Stimulated activated CD8-positive, alpha-beta memory T cell treated with anti-CD3 and anti-CD28 coated beads, Interleukin-12 subunit alpha, Interleukin-12 subunit beta, amount 100 ng/mL, for 1 hour (primary cell): ENCODE measurements at regions not wholly inside any gene's neighbourhood (a gene's known extent, or its start where the extent isn't known, plus 50 kb on each side); places are given as distances from the start of the nearest gene placed in this dataset.
"Not testable (repeated sequence)": the region's sequence is repeated elsewhere in the genome, so short reads cannot be mapped to it uniquely, and the experiment has no call there.

Experiments used
- DNase-seq: peaks from one replicate; pipeline ENCODE4 v3.0.0-alpha.2; 2020; ENCODE audit warnings: low read depth

DNA sequence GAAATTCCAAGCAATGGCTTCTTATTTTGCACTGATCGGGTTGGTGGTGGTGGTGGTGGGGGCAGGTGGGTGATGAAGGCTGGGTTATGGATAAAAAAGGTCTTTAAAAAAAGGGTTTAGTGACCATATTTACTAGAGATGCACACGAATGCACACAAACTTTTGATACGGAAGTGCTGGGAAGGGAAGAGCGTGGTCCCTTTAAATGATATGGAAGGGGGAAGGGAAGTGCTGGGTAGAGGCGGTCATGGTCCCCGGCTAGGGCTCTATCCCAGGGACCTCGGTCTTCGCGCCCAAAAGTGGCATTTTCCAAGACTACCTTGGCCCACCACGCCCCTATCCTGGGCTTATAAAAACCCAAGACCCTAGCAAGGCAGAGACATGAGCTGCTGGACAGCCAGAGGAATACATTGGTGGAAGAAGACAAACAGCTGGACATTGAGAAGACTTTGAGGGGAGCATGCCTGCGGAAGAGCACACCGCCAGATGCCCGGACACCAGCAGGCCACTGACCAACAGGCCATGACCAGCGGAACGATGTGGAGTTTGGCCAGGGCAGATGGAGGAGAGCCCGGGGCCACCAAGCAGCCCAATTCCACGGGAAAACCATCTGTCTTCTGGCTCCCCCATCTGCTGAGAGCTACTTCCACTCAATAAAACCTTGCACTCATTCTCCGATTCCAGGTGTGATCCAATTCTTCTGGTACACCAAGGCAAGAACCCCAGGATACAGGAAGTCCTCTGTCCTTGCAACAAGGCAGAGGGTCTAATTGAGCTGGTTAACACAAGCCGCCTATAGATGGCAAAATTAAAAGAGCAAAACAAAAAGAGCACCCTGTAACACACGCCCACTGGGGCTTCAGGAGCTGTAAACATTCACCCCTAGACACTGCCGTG, 1720.2 kb downstream of the MRPL39 start:
- no peak for DNase-seq

DNA sequence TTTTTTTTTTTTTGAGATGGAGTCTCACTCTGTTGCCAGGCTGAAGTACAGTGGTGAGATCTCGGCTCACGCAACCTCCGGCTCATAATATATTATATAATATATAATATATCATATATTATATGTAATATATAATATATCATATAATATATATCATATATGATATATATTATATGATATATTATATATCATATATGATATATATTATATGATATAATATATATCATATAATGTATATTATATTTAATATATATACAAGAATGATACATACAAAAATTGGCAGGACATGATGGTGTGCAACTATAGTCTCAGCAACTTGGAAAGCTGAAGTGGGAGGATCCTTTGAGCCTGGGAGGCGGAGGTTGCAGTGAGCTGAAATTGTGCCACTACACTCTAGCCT, 1725.5 kb downstream of the MRPL39 start:
- no peak for DNase-seq

DNA sequence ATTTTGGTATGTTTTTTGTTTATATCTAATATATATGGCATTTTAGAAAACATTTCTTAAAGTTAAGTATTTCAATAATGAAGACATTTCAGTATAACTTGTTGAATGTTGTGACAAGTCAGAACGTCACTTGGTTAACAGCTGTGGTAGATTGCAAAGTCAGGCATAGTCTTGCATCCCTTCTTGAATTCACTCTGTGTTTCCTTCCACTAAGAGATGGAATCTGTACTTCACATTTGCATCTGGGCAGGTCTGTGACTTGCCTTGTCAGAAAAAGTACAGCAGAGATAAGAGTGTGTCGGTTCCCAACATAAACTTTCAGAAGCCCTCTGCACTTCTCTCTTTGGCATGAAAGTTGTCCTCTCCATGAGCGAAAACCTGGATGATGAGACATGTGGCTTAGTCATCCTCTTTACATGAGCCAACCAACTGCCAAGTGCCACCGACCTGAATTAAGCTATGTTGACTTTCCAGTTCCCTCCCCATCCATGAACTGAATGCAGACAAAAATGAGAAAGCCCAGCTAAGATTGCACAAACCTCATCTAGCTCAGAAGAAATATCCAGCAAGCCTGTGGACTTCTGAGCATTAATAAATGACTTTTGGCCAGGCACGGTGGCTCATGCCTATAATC, 1730.2 kb downstream of the MRPL39 start:
- DNase-seq, result no peak

DNA sequence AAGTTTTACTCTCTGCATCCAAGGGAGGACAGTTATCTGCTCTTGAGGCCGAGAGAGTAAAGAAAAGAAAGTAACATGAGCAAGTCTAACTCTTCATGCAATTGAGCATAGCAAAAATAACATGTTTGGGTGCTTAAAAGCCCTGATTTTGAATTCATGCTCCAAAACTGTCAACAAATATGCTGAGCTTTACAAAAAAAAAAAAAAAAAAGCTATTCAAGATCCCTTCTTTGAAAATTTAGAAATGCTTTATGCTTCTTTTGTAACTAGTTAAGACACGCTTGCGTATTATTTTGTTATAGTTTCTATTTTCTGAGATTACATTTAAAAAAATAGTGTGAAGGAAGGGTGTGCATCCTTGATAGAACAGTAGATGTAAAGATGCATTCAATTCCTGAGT, 1733.0 kb downstream of the MRPL39 start:
- no peak for DNase-seq

DNA sequence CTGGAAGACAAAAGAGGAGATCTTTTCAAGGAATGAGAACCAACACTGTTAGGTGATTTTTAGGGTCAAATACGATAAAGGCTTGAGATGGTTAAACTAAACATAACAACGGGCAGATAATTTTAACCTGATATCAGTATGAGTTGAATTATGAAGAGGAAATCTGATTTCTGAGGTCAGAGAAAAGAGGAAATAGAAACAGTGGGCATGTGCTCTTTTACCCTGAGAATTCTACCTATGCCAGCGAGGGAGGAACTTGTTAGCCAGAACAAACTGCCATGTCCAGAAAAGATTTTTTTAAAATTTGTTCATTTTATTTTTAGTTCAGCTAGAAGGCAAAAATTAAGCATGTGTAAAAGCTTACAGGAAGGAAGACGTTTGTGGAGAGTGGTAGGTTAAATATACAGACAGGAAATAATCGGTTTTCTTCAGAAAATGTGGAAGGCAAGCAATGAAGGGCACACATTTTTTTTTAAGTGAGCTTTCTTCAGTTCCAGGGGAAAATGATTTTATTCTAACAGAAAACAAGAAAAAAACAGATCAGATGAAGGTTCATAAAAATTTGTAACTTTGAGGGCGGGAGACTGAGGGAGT, 1745.3 kb downstream of the MRPL39 start:
- DNase-seq, result no peak

DNA sequence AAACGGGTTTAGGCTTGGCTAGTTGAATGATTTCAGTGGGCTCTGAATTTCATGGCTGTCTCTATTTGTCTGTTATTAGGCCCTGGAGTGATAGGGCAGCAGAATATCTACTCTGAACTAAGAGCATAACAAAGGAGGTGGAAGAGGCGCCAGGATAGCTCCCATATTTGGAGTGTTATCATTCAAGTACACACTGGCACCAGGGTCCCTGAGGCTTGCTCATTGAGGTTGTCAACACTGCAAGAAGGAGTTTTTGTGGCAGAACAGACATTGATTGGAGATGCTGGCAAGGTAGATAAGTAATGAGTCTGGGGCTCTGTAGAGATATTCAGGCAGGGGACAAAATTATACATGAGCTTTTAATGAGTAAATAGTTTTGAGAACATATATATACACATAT, 1748.4 kb downstream of the MRPL39 start:
- no peak for DNase-seq

DNA sequence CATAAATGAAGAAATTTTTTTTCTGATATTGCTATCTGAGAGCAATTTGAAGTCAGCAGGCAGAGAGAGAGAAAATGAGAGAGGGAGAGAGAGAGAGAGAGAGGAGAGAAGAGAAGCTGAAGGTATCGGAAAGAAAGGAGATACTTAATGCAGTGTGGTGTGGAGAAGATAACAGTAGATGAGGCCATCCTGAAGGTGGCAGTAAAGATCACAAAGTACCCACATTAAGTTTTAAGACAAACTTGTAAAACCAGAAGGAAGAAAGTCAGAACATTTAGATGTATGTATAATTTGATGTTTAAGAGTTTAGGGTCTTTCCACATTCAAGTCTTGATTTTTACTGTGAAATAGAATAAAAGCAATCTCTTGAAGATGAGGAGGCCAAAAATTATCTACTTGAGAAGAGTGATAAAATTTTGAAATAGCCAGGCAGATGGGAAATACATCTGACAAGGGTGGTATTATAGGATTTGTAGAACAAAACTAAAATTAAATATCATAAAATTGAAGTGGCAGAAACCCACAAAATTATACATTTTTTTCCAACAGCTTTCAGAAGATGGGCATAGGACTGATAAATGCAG, 1753.4 kb downstream of the MRPL39 start:
- DNase-seq, result no peak

DNA sequence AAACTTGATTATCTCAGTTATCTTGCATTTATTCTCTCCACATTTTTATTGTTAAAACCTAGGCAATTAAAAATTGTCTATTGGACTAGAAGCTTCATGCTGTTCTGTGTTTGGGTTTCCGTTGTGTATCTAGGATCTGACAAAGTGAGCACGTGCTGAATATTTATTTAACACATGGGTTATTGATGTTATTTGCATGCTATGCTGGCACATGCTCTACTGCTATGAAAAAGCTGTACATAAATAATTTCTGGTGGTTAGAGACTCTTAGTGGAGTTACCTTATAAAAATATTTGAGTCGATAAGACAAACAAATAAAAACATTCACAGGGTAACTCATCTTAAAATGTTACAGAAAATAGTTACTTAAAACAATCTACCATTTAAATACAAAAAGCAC, 1769.7 kb downstream of the MRPL39 start:
- no peak for DNase-seq

DNA sequence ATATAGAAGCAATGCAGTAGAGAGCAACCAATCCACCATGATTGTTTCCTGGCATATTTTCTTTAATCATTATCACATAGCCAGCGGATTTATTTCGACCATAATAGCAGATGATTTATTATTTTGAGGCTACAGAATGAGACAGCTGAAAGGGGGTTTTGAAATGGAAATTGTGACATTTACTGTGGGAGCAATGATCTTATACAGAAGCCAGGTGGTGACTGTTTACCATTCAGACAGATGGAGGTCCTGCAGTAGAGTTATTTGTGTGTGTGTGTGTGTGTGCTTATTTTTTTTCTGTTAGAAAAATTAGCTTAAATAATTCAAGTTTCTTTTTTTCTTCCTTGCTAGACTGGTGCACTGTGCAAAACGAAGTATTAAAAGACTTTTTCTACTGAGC, 1784.5 kb downstream of the MRPL39 start:
- no peak for DNase-seq

DNA sequence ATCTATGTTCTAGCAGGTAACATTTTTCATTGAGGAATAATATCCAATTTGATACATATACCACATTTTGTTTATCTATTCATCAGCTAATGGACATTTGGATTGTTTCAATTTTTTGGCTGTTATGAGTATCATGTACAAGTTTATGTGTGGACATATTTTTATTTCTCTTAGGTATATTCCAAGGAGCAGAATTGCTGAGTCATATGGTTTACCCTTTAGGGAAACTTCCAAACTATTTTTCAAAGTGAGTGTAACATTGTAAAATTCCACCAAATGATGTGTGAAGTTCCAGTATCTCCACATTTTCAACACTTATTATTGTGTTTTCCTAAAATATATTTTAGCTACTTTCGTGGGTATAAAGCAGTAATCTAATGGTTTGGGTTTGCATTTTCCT, 1789.9 kb downstream of the MRPL39 start:
- no peak for DNase-seq

DNA sequence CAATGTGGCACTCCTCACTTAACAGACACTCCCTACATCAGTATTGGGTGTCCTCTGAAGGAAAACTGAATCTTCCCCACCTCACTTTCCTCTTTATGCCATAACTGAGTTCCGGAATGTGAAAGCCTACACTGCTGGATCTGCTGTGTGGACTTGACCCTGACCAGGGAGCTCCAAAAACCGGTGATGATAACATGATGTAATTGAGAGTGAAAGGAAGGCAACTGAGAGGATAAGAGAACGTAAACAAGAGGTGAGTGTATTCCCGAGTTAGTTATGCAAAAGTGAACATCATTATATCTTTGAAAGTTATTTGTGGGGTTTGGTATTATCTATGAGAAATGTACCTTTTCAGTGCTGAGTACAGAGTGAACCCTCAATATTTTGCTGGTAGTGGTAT, 1794.8 kb downstream of the MRPL39 start:
- no peak for DNase-seq

DNA sequence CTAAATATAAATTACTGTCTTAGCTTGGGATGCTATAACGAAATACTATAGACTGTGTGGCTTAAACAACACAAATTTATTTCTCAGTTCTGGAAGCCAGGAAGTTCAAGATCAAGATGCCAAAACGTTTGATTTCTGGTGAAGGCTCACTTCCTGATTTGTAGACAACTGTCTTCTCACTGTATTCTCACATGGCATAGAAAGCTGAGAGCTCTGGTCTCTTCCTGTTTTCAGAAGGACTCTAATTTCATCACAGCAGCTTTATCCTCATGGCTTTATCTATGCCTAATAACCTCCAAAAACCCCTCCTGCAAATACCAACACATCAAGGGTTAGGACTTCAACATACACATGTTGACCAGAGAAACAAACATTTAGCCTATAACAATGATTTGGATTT, 1795.5 kb downstream of the MRPL39 start:
- no peak for DNase-seq

DNA sequence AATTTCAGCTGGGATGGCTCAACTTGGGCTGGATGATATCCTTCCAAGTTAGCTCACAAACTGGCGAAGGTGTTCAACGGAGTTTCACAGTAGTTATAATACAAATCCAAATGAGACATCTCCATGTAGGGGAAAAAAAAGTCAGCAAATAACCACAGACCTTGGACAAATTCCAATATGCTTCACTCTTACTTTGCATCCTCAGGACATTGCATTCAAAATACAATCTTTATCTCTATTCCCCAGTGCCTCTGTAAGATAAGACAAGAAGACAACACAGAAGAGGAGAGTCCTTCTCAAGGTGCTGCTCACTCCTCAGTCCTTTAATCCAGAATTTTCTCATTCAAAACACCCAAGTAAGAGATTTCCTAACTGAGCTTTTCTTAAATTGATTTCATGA, 1797.7 kb downstream of the MRPL39 start:
- DNase-seq, result no peak

DNA sequence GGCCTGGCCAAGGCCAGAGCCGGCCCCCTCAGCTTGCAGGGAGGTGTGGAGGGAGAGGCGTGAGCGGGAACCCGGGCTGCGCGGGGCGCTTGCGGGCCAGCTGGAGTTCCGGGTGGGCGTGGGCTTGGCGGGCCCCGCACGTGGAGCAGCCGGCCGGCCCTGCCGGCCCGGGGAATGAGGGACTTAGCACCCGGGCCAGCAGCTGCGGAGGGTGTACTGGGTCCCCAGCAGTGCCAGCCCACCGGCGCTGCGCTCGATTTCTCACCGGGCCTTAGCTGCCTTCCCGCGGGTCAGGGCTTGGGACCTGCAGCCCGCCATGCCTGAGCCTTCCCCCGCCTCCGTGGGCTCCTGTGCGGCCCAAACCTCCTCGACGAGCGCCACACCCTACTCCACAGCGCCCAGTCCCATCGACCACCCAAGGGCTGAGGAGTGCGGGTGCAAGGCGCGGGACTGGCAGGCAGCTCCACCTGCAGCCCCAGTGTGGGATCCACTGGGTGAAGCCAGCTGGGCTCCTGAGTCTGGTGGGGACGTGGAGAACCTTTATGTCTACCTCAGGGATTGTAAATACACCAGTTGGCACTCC, 1800.2 kb downstream of the MRPL39 start:
- DNase-seq, result not testable (repeated sequence)

DNA sequence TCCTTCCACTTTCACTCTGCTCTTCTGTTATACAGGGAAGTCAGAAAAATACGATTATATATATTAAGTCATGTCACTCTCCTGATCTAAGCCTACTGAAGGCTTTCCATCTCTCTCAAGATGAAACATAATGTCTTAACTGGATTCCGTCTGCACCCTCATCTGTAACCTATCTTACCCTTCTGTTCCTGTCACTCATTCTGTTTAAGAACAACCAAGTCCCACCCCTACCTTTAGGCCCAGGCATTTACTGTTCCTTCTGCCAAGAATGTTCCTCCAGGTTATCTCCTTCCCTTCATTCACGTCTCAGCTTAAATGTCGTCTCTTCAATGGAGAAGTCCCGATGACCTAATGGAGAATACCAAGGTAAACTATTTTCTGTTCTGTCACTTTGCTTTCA, 1802.4 kb downstream of the MRPL39 start:
- no peak for DNase-seq

DNA sequence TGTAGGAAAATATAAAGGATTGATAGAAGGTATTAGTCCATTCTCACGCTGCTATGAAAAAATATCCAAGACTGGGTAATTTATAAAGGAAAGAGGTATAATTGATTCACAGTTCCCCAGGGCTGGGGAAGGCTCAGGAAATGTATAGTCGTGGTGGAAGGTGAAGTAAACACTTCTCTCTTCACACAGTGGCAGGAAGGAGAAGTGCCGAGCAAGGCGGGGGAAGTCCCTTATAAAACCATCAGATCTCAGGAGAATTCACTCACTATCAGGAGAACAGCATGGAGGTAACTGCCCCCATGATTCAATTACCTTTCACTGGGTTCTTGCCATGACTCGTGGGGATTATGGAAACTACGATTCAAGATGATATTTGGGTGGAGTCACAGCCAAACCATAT, 1806.0 kb downstream of the MRPL39 start:
- DNase-seq, result no peak

DNA sequence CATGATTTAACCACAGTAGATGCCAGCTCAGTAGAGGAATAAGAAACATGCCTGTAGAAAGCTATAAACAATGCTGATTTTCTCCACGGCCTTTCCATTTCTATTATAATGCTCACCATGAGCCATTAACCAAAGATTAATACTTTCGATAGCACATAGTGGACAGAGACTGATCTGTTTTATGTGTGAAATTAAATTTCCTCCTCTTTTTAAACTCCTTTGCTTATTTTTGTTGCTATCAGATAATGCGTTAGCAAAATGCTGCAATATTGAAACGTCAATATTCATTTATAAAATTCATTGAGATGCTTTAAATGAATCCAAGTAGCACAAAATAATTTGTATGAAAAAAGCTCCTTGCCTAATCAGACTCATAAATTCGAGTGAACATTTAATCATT, 1807.9 kb downstream of the MRPL39 start:
- no peak for DNase-seq

DNA sequence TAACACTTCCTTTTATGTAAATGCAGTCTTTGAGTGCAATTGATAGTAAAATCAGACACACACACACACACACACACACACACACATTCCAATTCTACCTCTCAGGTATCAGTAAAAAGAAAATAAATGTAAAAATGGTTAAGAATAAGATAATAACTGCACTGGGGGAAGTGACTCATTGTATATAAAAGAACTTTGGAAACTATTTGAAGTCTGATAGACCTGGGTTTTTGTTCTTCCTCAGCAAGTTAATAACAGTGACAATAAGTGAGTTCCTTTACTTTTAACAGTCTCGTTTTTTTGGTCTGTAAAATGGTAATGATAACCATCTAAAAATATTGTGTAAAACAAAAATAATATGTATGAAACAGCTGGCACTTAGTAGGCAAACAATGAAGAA, 1815.0 kb downstream of the MRPL39 start:
- no peak for DNase-seq

DNA sequence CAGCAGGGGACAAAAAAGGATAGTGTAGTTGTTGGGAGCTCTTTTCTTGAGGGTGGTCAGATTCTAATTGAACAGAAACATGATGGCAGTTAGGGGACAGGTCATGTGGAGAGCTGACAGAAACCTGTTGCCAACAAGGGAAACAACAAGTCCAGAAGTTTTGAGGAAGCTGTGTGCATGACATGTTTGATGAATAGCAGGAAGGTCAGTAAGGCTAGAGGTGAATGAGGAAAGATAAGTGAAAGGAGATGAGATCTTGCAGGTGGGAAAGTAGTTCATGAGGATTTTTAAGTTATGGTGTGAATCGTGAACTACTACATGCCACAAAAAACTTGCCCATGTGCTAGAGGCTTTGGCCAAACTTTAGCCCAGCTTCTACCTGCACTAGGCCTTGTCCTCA, 1817.4 kb downstream of the MRPL39 start:
- no peak for DNase-seq

DNA sequence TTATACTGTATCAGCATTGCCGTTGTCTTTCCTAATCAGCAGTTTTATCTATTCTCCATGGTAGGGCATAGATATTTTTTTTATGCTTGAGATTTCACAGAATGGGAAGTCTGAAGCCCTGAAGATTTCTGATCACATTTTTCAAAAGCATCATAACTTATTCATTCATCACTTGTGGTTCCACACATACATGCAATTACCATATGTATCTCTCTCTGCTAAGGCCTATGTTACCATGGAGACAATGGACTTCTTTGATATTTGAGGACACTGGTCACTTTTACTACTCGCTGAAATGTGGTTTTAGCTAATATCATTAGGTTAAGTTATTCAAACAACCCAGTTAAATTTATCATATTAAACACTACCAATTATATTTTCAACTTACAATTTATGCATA, 1827.0 kb downstream of the MRPL39 start:
- DNase-seq, result no peak

DNA sequence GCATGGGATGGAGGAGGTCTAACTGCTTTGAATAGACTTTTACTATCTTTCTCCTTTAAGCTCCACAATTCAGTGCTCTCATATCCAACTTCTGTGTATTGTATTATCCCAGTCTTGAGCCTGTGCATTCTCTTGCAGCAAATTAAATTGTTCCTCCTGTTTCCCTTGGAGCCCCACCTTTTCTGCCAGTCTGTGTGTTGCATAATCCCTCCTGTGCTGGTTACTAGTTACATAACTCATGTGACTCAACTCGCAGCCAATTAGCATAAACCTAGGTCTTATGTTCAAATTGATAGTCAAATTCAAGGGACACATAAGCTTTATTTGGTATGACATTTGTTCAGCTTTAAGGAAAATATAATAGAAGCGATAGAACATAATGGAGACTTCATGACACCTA, 1863.5 kb downstream of the MRPL39 start:
- DNase-seq, result no peak

DNA sequence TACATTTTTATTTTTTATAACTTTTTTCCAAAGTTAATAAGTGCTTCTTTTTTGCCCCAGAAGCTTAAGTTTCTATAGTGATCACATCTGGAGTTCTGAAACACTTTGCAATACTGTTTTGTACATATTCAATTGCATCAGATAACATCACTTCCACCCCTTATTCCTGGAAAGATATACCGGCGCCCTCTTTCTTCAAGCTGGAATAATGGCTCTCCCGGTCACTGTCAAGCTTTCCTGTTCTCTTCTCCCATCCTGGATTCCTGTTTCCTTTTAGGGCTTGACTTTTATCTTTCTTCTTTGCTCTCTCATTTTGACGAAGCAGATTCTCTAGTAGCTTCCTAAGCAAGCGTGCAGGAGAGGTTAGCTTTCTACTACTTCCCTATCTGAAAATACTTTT, 1866.8 kb downstream of the MRPL39 start:
- no peak for DNase-seq

DNA sequence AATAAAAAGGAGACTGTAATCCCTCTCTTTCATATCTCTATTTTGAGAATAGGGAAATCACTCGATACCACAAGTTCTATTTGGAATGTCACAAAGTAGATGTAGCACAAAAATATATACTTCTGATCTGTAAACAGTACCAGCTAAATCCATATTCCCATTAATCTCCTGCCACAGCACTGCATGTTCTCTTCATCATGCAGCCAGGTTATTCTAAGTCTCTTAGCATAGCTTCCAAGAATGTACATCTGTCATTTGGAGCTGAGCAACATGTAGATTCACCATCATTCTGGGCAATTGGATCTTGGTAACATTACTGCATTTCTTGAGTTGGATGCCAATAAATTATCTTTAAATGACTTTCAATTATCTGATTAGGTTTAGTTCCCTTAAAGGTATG, 1874.5 kb downstream of the MRPL39 start:
- DNase-seq, result no peak
